GM23338 (cell line): ENCODE measurements at regions not wholly inside any gene's neighbourhood (a gene's known extent, or its start where the extent isn't known, plus 50 kb on each side); places are given as distances from the start of the nearest gene placed in this dataset.

Experiments used
- ATAC-seq: fragments of 200-7000 bp; cut with Tn5 transposase; 3 replicates; pipeline ENCODE4 v1.9.1; 2020
- DNase-seq: peaks from one replicate; pipeline ENCODE4 v3.0.0-alpha.2; 2015; ENCODE audit warnings: low spot score
- H2AFZ ChIP-seq: fragments of 200-600 bp; sonication (generic); 2 replicates; pipeline ENCODE4 v1.8.0; 2016; ENCODE audit warnings: antibody characterized with exemption, mild to moderate bottlenecking, moderate library complexity
- H3F3A ChIP-seq: fragments of 200-600 bp; sonication (generic); replicated peaks from 2 replicates; pipeline ENCODE4 v1.8.0; 2017; ENCODE audit warnings: antibody characterized with exemption, mixed run types, low read depth
- H3K27ac ChIP-seq: fragments of 200-600 bp; sonication (generic); 2 replicates; pipeline ENCODE4 v1.6.1; 2016; ENCODE audit warnings: low read depth
- H3K27me3 ChIP-seq: fragments of 200-600 bp; sonication (generic); 2 replicates; pipeline ENCODE4 v1.8.0; 2016; ENCODE audit warnings: mild to moderate bottlenecking, mixed run types, moderate library complexity; ENCODE audit not compliant: insufficient read depth
- H3K36me3 ChIP-seq: fragments of 200-600 bp; sonication (generic); 2 replicates; pipeline ENCODE4 v1.8.0; 2016; ENCODE audit warnings: mild to moderate bottlenecking; ENCODE audit not compliant: insufficient read depth
- H3K4me1 ChIP-seq: fragments of 200-600 bp; sonication (generic); 2 replicates; pipeline ENCODE4 v1.8.0; 2016; ENCODE audit warnings: mild to moderate bottlenecking, moderate library complexity; ENCODE audit not compliant: insufficient read depth
- H3K4me2 ChIP-seq: fragments of 200-600 bp; sonication (generic); 2 replicates; pipeline ENCODE4 v1.7.1; 2017; ENCODE audit warnings: mixed run types
- H3K4me3 ChIP-seq: fragments of 200-600 bp; sonication (generic); 2 replicates; pipeline ENCODE4 v1.6.1; 2016; ENCODE audit warnings: mixed run types
- H3K79me2 ChIP-seq: fragments of 200-600 bp; sonication (generic); replicated peaks from 2 replicates; pipeline ENCODE4 v1.8.0; 2017; ENCODE audit warnings: mild to moderate bottlenecking; ENCODE audit not compliant: insufficient read depth
- H3K9me2 ChIP-seq: fragments of 200-600 bp; sonication (generic); 2 replicates; pipeline ENCODE4 v1.8.0; 2017; ENCODE audit not compliant: insufficient read depth
- H4K20me1 ChIP-seq: fragments of 200-600 bp; sonication (generic); replicated peaks from 2 replicates; pipeline ENCODE4 v1.8.0; 2017; ENCODE audit warnings: mild to moderate bottlenecking; ENCODE audit not compliant: insufficient read depth
- H3K27ac Mint-ChIP-seq: 2 replicates; pipeline ENCODE4 v1.8.0; 2020; ENCODE audit warnings: inconsistent platforms, mild to moderate bottlenecking, moderate library complexity, mixed read lengths
- H3K27me3 Mint-ChIP-seq: 3 replicates; pipeline ENCODE4 v1.8.0; 2022; ENCODE audit warnings: low read depth, mild to moderate bottlenecking, moderate library complexity, mixed read lengths, inconsistent platforms; ENCODE audit not compliant: insufficient read depth, poor library complexity
- H3K36me3 Mint-ChIP-seq: 3 replicates; pipeline ENCODE4 v1.8.0; 2021; ENCODE audit warnings: low read depth, mild to moderate bottlenecking, inconsistent platforms, moderate library complexity, mixed read lengths
- H3K4me1 Mint-ChIP-seq: 3 replicates; pipeline ENCODE4 v1.8.0; 2020; ENCODE audit warnings: mild to moderate bottlenecking, inconsistent platforms, mixed read lengths
- H3K4me3 Mint-ChIP-seq: 3 replicates; pipeline ENCODE4 v1.8.0; 2021; ENCODE audit warnings: moderate library complexity, mild to moderate bottlenecking, inconsistent platforms, mixed read lengths
- H3K9me3 Mint-ChIP-seq: 3 replicates; pipeline ENCODE4 v1.8.0; 2020; ENCODE audit warnings: moderate library complexity, mild to moderate bottlenecking, inconsistent platforms, mixed read lengths
- CTCF ChIP-seq, 2 experiments: fragments of 200-600 bp in 1 of 2; sonication (generic) in 1 of 2; conservative IDR thresholded peaks; 2 replicates each; pipeline versions ENCODE4 v1.5.1 to v1.6.1; 2016 to 2017; ENCODE audit warnings: antibody characterized with exemption in 2 of 2, low read depth in 2 of 2, mild to moderate bottlenecking in 2 of 2, moderate library complexity in 1 of 2
- EZH2 ChIP-seq: fragments of 200-600 bp; sonication (generic); IDR thresholded peaks from one replicate; pipeline ENCODE4 v1.8.0; 2017; ENCODE audit warnings: antibody characterized with exemption, mild to moderate bottlenecking, low read depth; ENCODE audit not compliant: unreplicated experiment
- EZH2phosphoT487 ChIP-seq: fragments of 200-600 bp; sonication (generic); IDR thresholded peaks from one replicate; pipeline ENCODE4 v1.8.1; 2018; ENCODE audit warnings: antibody characterized with exemption; ENCODE audit not compliant: unreplicated experiment
- JUNB ChIP-seq: IDR thresholded peaks from one replicate; pipeline ENCODE4 v1.6.1; 2016; ENCODE audit warnings: antibody characterized with exemption; ENCODE audit not compliant: unreplicated experiment
- NANOG ChIP-seq: IDR thresholded peaks from 2 replicates; pipeline ENCODE4 v1.6.1; 2016; ENCODE audit warnings: antibody characterized with exemption, borderline replicate concordance
- POLR2AphosphoS5 ChIP-seq: IDR thresholded peaks from 2 replicates; pipeline ENCODE4 v1.6.1; 2016; ENCODE audit warnings: antibody characterized with exemption, low read depth
- REST ChIP-seq: IDR thresholded peaks from one replicate; pipeline ENCODE4 v1.6.1; 2018; ENCODE audit warnings: antibody characterized with exemption; ENCODE audit not compliant: unreplicated experiment
- STAT1 ChIP-seq: IDR thresholded peaks from one replicate; pipeline ENCODE4 v1.6.1; 2016; ENCODE audit warnings: antibody characterized with exemption; ENCODE audit not compliant: unreplicated experiment
- ZNF114 ChIP-seq: fragments of 250-450 bp; sonication (Bioruptor Pico); IDR thresholded peaks from 2 replicates; pipeline ENCODE4 v1.5.0; 2020; ENCODE audit warnings: mild to moderate bottlenecking, moderate library complexity
- ZNF331 ChIP-seq: fragments of 250-450 bp; sonication (Bioruptor Pico); IDR thresholded peaks from 2 replicates; pipeline ENCODE4 v1.5.0; 2020; ENCODE audit warnings: low read depth, mild to moderate bottlenecking, moderate library complexity
- TF ChIP-seq, protein P1 (sequence below): fragments of 250-450 bp; sonication (Bioruptor Pico); IDR thresholded peaks from 2 replicates; pipeline ENCODE4 v1.5.0; 2020; ENCODE audit warnings: mild to moderate bottlenecking, moderate library complexity

- no peak overlapping the region for H3K4me3 ChIP-seq
- no peak overlapping the region for H3K27ac Mint-ChIP-seq
- ATAC-seq (no peak), DNase-seq (no peak)
- H3K9me3 Mint-ChIP-seq = no peaks in the 10 kb centered on the region; the same call in 2 of the 3 replicates
- no peak overlapping the region for H3K4me2 ChIP-seq
- H3K27me3 ChIP-seq = no peaks in the 10 kb centered on the region
- H3F3A ChIP-seq = no peaks in the 10 kb centered on the region
- no peaks in the 10 kb centered on the region for H3K27me3 Mint-ChIP-seq
- TF ChIP-seq POLR2AphosphoS5 = no peak
- no peak for TF ChIP-seq NANOG
- no peak for TF ChIP-seq EZH2
- no peak for TF ChIP-seq STAT1
- no peak for TF ChIP-seq EZH2phosphoT487
- no peak for TF ChIP-seq REST
- no peak for TF ChIP-seq ZNF114 (CRISPR knock-in tag)
- TF ChIP-seq, protein P1, sequence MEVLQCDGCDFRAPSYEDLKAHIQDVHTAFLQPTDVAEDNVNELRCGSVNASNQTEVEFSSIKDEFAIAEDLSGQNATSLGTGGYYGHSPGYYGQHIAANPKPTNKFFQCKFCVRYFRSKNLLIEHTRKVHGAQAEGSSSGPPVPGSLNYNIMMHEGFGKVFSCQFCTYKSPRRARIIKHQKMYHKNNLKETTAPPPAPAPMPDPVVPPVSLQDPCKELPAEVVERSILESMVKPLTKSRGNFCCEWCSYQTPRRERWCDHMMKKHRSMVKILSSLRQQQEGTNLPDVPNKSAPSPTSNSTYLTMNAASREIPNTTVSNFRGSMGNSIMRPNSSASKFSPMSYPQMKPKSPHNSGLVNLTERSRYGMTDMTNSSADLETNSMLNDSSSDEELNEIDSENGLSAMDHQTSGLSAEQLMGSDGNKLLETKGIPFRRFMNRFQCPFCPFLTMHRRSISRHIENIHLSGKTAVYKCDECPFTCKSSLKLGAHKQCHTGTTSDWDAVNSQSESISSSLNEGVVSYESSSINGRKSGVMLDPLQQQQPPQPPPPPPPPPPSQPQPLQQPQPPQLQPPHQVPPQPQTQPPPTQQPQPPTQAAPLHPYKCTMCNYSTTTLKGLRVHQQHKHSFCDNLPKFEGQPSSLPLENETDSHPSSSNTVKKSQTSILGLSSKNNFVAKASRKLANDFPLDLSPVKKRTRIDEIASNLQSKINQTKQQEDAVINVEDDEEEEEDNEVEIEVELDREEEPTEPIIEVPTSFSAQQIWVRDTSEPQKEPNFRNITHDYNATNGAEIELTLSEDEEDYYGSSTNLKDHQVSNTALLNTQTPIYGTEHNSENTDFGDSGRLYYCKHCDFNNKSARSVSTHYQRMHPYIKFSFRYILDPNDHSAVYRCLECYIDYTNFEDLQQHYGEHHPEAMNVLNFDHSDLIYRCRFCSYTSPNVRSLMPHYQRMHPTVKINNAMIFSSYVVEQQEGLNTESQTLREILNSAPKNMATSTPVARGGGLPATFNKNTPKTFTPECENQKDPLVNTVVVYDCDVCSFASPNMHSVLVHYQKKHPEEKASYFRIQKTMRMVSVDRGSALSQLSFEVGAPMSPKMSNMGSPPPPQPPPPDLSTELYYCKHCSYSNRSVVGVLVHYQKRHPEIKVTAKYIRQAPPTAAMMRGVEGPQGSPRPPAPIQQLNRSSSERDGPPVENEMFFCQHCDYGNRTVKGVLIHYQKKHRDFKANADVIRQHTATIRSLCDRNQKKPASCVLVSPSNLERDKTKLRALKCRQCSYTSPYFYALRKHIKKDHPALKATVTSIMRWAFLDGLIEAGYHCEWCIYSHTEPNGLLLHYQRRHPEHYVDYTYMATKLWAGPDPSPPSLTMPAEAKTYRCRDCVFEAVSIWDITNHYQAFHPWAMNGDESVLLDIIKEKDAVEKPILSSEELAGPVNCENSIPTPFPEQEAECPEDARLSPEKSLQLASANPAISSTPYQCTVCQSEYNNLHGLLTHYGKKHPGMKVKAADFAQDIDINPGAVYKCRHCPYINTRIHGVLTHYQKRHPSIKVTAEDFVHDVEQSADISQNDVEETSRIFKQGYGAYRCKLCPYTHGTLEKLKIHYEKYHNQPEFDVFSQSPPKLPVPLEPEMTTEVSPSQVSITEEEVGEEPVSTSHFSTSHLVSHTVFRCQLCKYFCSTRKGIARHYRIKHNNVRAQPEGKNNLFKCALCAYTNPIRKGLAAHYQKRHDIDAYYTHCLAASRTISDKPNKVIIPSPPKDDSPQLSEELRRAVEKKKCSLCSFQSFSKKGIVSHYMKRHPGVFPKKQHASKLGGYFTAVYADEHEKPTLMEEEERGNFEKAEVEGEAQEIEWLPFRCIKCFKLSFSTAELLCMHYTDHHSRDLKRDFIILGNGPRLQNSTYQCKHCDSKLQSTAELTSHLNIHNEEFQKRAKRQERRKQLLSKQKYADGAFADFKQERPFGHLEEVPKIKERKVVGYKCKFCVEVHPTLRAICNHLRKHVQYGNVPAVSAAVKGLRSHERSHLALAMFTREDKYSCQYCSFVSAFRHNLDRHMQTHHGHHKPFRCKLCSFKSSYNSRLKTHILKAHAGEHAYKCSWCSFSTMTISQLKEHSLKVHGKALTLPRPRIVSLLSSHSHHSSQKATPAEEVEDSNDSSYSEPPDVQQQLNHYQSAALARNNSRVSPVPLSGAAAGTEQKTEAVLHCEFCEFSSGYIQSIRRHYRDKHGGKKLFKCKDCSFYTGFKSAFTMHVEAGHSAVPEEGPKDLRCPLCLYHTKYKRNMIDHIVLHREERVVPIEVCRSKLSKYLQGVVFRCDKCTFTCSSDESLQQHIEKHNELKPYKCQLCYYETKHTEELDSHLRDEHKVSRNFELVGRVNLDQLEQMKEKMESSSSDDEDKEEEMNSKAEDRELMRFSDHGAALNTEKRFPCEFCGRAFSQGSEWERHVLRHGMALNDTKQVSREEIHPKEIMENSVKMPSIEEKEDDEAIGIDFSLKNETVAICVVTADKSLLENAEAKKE (CRISPR knock-in tag) = no peak
- no peak for TF ChIP-seq JUNB
- TF ChIP-seq CTCF (conservative IDR thresholded peaks at IDR 0.05; ENCODE audit: low read depth in 2 of 2) = no peak
- no peak for TF ChIP-seq ZNF331 (CRISPR knock-in tag)
- H2AFZ ChIP-seq = no peak overlapping the region
- peaks cover 2% of the 10 kb centered on the region; the same call in 1 of the 3 replicates for H3K36me3 Mint-ChIP-seq
- H3K36me3 ChIP-seq = no peaks in the 10 kb centered on the region
- H3K79me2 ChIP-seq = no peaks in the 10 kb centered on the region
- 0 out of 2 replicates have a peak, but pooled peaks cover 3% of the 10 kb centered on the region for H3K9me2 ChIP-seq
- H4K20me1 ChIP-seq = no peaks in the 10 kb centered on the region
- no peak overlapping the region for H3K4me3 Mint-ChIP-seq
- H3K4me1 ChIP-seq = no peaks in the 10 kb centered on the region
- H3K27ac ChIP-seq = no peak overlapping the region
- H3K4me1 Mint-ChIP-seq = no peaks in the 10 kb centered on the region
These were observed 125.7 kb upstream of the CXCL12 start for GRCh38 chr10:44510379-44511115.
